ENCODE measurements at regions not wholly inside any gene's neighbourhood (a gene's known extent, or its start where the extent isn't known, plus 50 kb on each side); places are given as distances from the start of the nearest gene placed in this dataset.

GRCh38 chrX:93580634-93581033, 92.7 kb downstream of the NAP1L3 start:
- TF ChIP-seq, protein P1, sequence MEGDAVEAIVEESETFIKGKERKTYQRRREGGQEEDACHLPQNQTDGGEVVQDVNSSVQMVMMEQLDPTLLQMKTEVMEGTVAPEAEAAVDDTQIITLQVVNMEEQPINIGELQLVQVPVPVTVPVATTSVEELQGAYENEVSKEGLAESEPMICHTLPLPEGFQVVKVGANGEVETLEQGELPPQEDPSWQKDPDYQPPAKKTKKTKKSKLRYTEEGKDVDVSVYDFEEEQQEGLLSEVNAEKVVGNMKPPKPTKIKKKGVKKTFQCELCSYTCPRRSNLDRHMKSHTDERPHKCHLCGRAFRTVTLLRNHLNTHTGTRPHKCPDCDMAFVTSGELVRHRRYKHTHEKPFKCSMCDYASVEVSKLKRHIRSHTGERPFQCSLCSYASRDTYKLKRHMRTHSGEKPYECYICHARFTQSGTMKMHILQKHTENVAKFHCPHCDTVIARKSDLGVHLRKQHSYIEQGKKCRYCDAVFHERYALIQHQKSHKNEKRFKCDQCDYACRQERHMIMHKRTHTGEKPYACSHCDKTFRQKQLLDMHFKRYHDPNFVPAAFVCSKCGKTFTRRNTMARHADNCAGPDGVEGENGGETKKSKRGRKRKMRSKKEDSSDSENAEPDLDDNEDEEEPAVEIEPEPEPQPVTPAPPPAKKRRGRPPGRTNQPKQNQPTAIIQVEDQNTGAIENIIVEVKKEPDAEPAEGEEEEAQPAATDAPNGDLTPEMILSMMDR (IDR thresholded peaks at IDR 0.05) = no peak
- TF ChIP-seq POLR2A (IDR thresholded peaks at IDR 0.05) = no peak
